ENCODE measurements at regions not wholly inside any gene's neighbourhood (a gene's known extent, or its start where the extent isn't known, plus 50 kb on each side); places are given as distances from the start of the nearest gene placed in this dataset.

GRCh38 chr20:23244156-23244915 lies 106.3 kb upstream of the NXT1 start:
- 87 to 90% (median 89%) methylated on average over 21 to 27 of the region's 27 CpGs for WGBS, 4 donors
- no peaks in the 10 kb centered on the region for H3K36me3 ChIP-seq
- peaks cover 0 to 4% (median 0%) of the 10 kb centered on the region in 12 donors for H3K9me3 ChIP-seq
- ATAC-seq = no peak
- peak in 1 of 5 donors; percentile 15 for DNase-seq
- H3K27ac ChIP-seq = no peak overlapping the region
- H3K4me3 ChIP-seq = no peak overlapping the region
- no peaks in the 10 kb centered on the region for H3K27me3 ChIP-seq
- peaks cover 0 to 37% (median 18%) of the 10 kb centered on the region in 12 donors for H3K4me1 ChIP-seq
- no peak for TF ChIP-seq POLR2A (IDR thresholded peaks at IDR 0.05)
- TF ChIP-seq, protein P1, sequence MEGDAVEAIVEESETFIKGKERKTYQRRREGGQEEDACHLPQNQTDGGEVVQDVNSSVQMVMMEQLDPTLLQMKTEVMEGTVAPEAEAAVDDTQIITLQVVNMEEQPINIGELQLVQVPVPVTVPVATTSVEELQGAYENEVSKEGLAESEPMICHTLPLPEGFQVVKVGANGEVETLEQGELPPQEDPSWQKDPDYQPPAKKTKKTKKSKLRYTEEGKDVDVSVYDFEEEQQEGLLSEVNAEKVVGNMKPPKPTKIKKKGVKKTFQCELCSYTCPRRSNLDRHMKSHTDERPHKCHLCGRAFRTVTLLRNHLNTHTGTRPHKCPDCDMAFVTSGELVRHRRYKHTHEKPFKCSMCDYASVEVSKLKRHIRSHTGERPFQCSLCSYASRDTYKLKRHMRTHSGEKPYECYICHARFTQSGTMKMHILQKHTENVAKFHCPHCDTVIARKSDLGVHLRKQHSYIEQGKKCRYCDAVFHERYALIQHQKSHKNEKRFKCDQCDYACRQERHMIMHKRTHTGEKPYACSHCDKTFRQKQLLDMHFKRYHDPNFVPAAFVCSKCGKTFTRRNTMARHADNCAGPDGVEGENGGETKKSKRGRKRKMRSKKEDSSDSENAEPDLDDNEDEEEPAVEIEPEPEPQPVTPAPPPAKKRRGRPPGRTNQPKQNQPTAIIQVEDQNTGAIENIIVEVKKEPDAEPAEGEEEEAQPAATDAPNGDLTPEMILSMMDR (IDR thresholded peaks at IDR 0.05) = no peak
- intact Hi-C loops (cut with DNase I) = loop anchor here in 7 of 10 donors (2.0 to 10.0 kb wide), 4 partner anchors 90 to 554 kb away; no protein-coding TSS in a partner anchor

- DNase-seq = no peak
- intact Hi-C loops (cut with DNase I) = loop anchor here in 7 of 10 donors (2.0 to 10.0 kb wide), 4 partner anchors 91 to 553 kb away; no protein-coding TSS in a partner anchor
Observed at GRCh38 chr20:23243791-23244155, 106.8 kb upstream of the NXT1 start.

DNA sequence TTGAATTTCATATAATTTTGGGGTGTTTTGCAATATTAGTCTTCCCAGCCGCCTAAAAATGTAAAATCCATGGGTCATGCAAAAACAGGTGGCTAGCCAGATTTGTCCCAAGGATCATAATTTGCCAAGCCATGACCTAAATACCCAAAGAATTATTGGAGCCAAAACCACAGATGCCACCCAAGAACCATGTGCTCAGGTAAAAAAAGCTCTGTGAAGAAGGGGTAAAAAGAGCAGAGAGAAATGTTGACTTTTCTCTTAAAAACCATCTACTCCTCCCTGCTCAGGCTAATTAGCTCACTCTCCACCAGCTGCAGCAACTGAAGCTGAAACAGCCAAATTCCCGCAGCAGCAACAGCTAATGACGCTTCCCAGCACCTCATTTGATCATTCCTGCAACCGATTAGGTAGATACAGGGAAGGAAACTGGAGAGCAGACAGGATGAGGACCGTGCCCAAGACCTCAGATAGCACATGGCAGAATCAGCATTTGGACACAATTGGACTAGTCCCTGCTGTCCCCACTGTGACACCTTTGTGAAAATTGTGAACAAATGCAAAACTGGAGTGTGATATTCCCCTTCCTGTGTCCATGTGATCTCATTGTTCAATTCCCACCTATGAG lies 107.9 kb upstream of the NXT1 start:
- 68 to 80% (median 75%) methylated on average over 5 of the region's 5 CpGs for WGBS, 4 donors
- Histone ChIP-seq H3K27me3 (no peaks in the 10 kb centered on the region), H3K4me3 (no peak overlapping the region), H3K4me1 (peaks cover 0 to 27% (median 16%) of the 10 kb centered on the region in 12 donors), H3K9me3 (peaks cover 0 to 12% (median 0%) of the 10 kb centered on the region in 12 donors), H3K27ac (no peak overlapping the region), H3K36me3 (no peaks in the 10 kb centered on the region)
- no peak for ATAC-seq
- DNase-seq = no peak
- no peak for TF ChIP-seq POLR2A (IDR thresholded peaks at IDR 0.05)
- TF ChIP-seq, protein P1 (IDR thresholded peaks at IDR 0.05) = no peak
- intact Hi-C loops (cut with DNase I) = loop anchor here in 6 of 10 donors (5.0 to 10.0 kb wide), 3 partner anchors 92 to 102 kb away; no protein-coding TSS in a partner anchor

More at GRCh38 chr20:23243791-23244155, 106.8 kb upstream of the NXT1 start:
- Histone ChIP-seq H3K36me3 (no peaks in the 10 kb centered on the region), H3K9me3 (peaks cover 0 to 9% (median 0%) of the 10 kb centered on the region in 12 donors), H3K27ac (no peak overlapping the region), H3K27me3 (no peaks in the 10 kb centered on the region), H3K4me3 (no peak overlapping the region), H3K4me1 (peaks cover 0 to 37% (median 18%) of the 10 kb centered on the region in 12 donors)
- 88 to 89% (median 89%) methylated on average over 4 of the region's 4 CpGs for WGBS, 4 donors
- TF ChIP-seq, protein P1 (IDR thresholded peaks at IDR 0.05) = no peak
- no peak for TF ChIP-seq POLR2A (IDR thresholded peaks at IDR 0.05)
- ATAC-seq = no peak

DNA sequence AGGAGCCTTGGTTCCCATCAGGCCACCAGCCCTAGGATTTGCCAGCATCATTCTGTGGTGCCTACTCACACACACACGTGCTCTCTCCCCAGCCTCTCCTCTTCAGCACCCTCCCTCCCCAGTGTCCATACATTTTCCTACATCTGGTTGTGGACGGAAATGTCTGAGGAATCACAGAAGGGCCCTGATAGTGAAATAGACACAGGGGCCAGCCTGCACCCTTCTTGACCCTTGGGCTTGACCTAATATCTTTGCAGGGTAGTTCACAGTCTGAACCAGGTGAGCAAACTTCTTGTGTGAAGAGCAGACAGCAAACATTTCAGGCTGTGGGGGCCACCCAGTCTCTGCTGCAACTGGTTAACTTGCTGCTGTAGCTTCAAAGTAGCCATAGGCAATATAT lies 108.5 kb upstream of the NXT1 start:
- H3K4me1 ChIP-seq = peaks cover 0 to 21% (median 11%) of the 10 kb centered on the region in 12 donors
- no peak overlapping the region for H3K27ac ChIP-seq
- no peak for ATAC-seq
- H3K9me3 ChIP-seq = peaks cover 0 to 12% (median 0%) of the 10 kb centered on the region in 12 donors
- DNase-seq = no peak
- H3K36me3 ChIP-seq = no peaks in the 10 kb centered on the region
- WGBS, 4 donors = 69 to 81% (median 73%) methylated on average over 2 of the region's 2 CpGs
- intact Hi-C loops (cut with DNase I) = loop anchor here in 6 of 10 donors (5.0 to 10.0 kb wide), 3 partner anchors 93 to 103 kb away; no protein-coding TSS in a partner anchor
- H3K27me3 ChIP-seq = no peaks in the 10 kb centered on the region
- TF ChIP-seq POLR2A (IDR thresholded peaks at IDR 0.05) = no peak
- TF ChIP-seq, protein P1 (IDR thresholded peaks at IDR 0.05) = no peak
- H3K4me3 ChIP-seq = no peak overlapping the region

All from heart left ventricle (tissue), 16 donors.